ENCODE measurements at regions not wholly inside any gene's neighbourhood (a gene's known extent, or its start where the extent isn't known, plus 50 kb on each side); places are given as distances from the start of the nearest gene placed in this dataset.

DNA sequence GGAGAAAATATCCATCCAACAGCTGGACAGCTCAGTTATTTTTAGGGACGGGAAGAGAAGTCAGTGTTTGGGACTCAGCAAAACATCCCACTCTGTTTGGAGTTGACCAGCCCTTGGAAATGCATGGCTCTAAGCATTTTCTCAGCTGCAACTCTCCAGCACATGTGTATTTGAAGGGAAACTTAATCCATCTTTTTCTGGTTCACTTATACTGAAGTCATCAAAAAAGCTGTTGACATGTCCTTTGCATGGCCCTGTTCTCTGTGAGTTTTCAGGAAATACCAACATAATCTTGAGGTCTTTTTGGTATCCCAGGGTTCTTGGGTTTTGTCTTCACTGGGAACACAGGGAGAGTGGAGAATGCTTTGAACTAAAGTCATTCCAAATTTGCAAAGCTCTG is 91.9 kb upstream of the CELF4 start:
- TF ChIP-seq, protein P1, sequence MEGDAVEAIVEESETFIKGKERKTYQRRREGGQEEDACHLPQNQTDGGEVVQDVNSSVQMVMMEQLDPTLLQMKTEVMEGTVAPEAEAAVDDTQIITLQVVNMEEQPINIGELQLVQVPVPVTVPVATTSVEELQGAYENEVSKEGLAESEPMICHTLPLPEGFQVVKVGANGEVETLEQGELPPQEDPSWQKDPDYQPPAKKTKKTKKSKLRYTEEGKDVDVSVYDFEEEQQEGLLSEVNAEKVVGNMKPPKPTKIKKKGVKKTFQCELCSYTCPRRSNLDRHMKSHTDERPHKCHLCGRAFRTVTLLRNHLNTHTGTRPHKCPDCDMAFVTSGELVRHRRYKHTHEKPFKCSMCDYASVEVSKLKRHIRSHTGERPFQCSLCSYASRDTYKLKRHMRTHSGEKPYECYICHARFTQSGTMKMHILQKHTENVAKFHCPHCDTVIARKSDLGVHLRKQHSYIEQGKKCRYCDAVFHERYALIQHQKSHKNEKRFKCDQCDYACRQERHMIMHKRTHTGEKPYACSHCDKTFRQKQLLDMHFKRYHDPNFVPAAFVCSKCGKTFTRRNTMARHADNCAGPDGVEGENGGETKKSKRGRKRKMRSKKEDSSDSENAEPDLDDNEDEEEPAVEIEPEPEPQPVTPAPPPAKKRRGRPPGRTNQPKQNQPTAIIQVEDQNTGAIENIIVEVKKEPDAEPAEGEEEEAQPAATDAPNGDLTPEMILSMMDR (IDR thresholded peaks at IDR 0.05; ENCODE audit: low read depth, low read length, missing input control), result no peak
- TF ChIP-seq FOXA1 (IDR thresholded peaks at IDR 0.05), result no peak
- TF ChIP-seq, protein P2, sequence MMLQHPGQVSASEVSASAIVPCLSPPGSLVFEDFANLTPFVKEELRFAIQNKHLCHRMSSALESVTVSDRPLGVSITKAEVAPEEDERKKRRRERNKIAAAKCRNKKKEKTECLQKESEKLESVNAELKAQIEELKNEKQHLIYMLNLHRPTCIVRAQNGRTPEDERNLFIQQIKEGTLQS (IDR thresholded peaks at IDR 0.05), result no peak
- no peak for TF ChIP-seq SP1 (IDR thresholded peaks at IDR 0.05)
- no peak for TF ChIP-seq TAF1 (conservative IDR thresholded peaks at IDR 0.05)
- TF ChIP-seq, protein P3, sequence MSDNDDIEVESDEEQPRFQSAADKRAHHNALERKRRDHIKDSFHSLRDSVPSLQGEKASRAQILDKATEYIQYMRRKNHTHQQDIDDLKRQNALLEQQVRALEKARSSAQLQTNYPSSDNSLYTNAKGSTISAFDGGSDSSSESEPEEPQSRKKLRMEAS (IDR thresholded peaks at IDR 0.05), result no peak
- TF ChIP-seq JUND (IDR thresholded peaks at IDR 0.05), result no peak
- no peak for TF ChIP-seq GABPA (IDR thresholded peaks at IDR 0.05 in 1 of 2, conservative IDR thresholded peaks at IDR 0.05 in 1 of 2)
- TF ChIP-seq HNF4G (IDR thresholded peaks at IDR 0.05), result no peak
- no peak for TF ChIP-seq YY1 (IDR thresholded peaks at IDR 0.05)
- TF ChIP-seq, protein P4, sequence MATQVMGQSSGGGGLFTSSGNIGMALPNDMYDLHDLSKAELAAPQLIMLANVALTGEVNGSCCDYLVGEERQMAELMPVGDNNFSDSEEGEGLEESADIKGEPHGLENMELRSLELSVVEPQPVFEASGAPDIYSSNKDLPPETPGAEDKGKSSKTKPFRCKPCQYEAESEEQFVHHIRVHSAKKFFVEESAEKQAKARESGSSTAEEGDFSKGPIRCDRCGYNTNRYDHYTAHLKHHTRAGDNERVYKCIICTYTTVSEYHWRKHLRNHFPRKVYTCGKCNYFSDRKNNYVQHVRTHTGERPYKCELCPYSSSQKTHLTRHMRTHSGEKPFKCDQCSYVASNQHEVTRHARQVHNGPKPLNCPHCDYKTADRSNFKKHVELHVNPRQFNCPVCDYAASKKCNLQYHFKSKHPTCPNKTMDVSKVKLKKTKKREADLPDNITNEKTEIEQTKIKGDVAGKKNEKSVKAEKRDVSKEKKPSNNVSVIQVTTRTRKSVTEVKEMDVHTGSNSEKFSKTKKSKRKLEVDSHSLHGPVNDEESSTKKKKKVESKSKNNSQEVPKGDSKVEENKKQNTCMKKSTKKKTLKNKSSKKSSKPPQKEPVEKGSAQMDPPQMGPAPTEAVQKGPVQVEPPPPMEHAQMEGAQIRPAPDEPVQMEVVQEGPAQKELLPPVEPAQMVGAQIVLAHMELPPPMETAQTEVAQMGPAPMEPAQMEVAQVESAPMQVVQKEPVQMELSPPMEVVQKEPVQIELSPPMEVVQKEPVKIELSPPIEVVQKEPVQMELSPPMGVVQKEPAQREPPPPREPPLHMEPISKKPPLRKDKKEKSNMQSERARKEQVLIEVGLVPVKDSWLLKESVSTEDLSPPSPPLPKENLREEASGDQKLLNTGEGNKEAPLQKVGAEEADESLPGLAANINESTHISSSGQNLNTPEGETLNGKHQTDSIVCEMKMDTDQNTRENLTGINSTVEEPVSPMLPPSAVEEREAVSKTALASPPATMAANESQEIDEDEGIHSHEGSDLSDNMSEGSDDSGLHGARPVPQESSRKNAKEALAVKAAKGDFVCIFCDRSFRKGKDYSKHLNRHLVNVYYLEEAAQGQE (IDR thresholded peaks at IDR 0.05), result no peak
- TF ChIP-seq RAD21 (IDR thresholded peaks at IDR 0.05), result no peak

All from liver (tissue), 3 donors.